DMS53 treated with DMSO at 0.1 percent for 48 hours (cell line): ENCODE measurements at regions not wholly inside any gene's neighbourhood (a gene's known extent, or its start where the extent isn't known, plus 50 kb on each side); places are given as distances from the start of the nearest gene placed in this dataset.
"Not testable (repeated sequence)": the region's sequence is repeated elsewhere in the genome, so short reads cannot be mapped to it uniquely, and the experiment has no call there.

Experiments
- DNase-seq: peaks from one replicate; lab custom pipeline; 2025; ENCODE audit not compliant: unreplicated experiment; lab: John Stamatoyannopoulos, UW

GRCh38 chr3:6354653-6355052 lies 506.3 kb upstream of the GRM7 start:
- no peak for DNase-seq

- DNase-seq: no peak
These were observed 498.5 kb upstream of the GRM7 start for GRCh38 chr3:6362406-6362805.

- DNase-seq: no peak
These were observed 493.7 kb upstream of the GRM7 start for GRCh38 chr3:6367171-6367570.

- no peak for DNase-seq
These were observed 468.8 kb upstream of the GRM7 start for GRCh38 chr3:6392123-6392522.

- DNase-seq: no peak
These were observed 466.0 kb upstream of the GRM7 start for GRCh38 chr3:6394944-6395343.

- DNase-seq: no peak
These were observed 464.3 kb upstream of the GRM7 start for GRCh38 chr3:6396631-6397030.

- DNase-seq: not testable (repeated sequence)
These were observed 458.2 kb upstream of the GRM7 start for GRCh38 chr3:6402666-6403065.

- DNase-seq: not testable (repeated sequence)
These were observed 454.0 kb upstream of the GRM7 start for GRCh38 chr3:6406923-6407322.

GRCh38 chr3:6416049-6416661 lies 444.8 kb upstream of the GRM7 start:
- DNase-seq: peak; percentile 55

- DNase-seq: no peak
These were observed 443.7 kb upstream of the GRM7 start for GRCh38 chr3:6417174-6417573.

GRCh38 chr3:6418485-6418884 lies 442.4 kb upstream of the GRM7 start:
- DNase-seq: no peak

GRCh38 chr3:6421666-6422445 lies 439.1 kb upstream of the GRM7 start:
- no peak for DNase-seq

- no peak for DNase-seq
These were observed 435.6 kb upstream of the GRM7 start for GRCh38 chr3:6425289-6425820.

GRCh38 chr3:6428276-6428675 lies 432.6 kb upstream of the GRM7 start:
- not testable (repeated sequence) for DNase-seq

GRCh38 chr3:6435951-6436350 lies 425.0 kb upstream of the GRM7 start:
- DNase-seq: no peak

GRCh38 chr3:6437631-6438030 lies 423.3 kb upstream of the GRM7 start:
- no peak for DNase-seq

- DNase-seq: no peak
These were observed 422.9 kb upstream of the GRM7 start for GRCh38 chr3:6438031-6438430.

GRCh38 chr3:6439226-6439625 lies 421.7 kb upstream of the GRM7 start:
- no peak for DNase-seq

- no peak for DNase-seq
These were observed 421.1 kb upstream of the GRM7 start for GRCh38 chr3:6439824-6440223.

GRCh38 chr3:6444888-6445658 lies 415.8 kb upstream of the GRM7 start:
- no peak for DNase-seq

- no peak for DNase-seq
These were observed 413.6 kb upstream of the GRM7 start for GRCh38 chr3:6447166-6447801.
